ENCODE measurements at regions not wholly inside any gene's neighbourhood (a gene's known extent, or its start where the extent isn't known, plus 50 kb on each side); places are given as distances from the start of the nearest gene placed in this dataset.

DNA sequence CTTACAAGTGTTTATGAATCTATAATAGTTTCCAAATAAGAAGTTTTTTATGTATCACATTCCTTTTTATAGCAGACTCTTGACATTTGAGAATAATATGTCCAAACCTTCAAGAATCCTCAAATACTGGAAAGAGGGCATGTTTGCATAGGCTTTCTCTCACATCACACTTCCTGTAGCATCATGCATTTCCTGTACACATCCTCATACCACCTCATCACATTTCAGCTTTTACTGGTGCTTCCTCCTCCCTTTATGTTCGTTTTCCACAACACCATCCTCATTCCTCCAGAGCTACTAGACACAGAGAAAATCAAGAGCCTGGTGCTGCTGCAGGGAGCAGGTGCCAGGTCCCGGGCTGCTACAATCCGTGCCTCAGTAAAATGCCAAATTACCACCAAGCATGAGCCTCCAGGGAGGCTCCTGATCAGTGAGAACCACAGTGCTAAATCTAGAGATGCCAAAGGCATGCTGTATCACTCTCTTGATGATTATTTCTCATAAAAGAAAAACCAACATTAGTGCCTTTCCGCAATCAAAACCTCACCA, 137.7 kb upstream of the CYP1B1 start:
- intact Hi-C loops (cut with micrococcal nuclease), result no loop called here
- no peak for DNase-seq
- ATAC-seq, result no peak

DNA sequence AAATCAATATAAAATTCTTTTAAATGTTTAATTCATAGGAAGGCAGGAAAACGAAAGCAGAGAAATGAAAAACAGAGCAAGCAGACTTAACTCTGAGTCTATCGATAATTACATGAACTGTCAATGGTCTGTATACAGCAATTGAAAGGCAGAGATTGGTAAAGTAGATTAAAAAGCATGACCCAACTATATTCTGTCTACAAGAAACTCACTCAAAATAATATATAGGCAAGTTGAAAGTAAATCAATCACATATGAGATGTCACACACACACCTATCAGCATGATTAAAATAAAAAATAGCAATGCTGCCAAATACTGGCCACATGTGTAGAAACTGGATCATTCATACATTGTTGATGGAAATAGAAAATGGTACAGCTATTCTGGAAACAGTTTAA, 136.4 kb upstream of the CYP1B1 start:
- ATAC-seq (no peak), DNase-seq (no peak)
- intact Hi-C loops (cut with micrococcal nuclease), result no loop called here

DNA sequence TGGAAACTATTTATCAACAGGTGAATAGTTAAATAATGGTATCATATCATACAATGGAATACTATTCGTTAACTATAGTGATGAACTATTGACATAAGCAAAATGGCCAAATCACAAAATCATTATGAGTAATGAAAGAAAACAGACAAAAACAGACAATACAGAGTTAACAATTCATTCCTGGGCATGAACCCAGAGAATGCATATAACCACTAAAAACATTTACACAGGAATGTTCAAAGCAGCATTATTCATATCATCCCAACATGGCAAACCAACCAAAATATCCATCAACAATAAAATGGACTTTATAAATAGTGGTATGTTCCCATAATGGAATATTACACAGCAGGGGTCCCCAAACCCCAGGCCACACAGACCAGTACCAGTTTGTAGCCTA, 131.2 kb upstream of the CYP1B1 start:
- no peak for DNase-seq
- ATAC-seq, result no peak
- intact Hi-C loops (cut with micrococcal nuclease), result no loop called here

DNA sequence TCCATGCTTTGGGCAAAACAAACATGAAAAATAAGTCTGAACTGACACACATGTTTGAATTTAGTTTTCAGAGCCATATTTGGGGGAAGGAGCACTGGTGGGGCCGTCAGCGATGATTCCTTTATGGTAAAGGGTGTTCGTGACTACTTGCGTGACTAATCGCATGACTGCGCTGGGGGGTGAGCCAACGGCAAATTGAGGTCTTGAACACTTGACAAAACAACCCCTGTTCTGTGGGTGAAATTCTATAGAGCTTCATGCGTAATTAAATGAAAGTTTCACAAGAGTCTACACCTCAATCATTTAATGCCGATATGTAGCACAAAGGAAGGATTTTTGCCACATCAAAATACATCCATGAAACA, 127.5 kb upstream of the CYP1B1 start:
- intact Hi-C loops (cut with micrococcal nuclease), result no loop called here
- ATAC-seq (no peak), DNase-seq (no peak)

DNA sequence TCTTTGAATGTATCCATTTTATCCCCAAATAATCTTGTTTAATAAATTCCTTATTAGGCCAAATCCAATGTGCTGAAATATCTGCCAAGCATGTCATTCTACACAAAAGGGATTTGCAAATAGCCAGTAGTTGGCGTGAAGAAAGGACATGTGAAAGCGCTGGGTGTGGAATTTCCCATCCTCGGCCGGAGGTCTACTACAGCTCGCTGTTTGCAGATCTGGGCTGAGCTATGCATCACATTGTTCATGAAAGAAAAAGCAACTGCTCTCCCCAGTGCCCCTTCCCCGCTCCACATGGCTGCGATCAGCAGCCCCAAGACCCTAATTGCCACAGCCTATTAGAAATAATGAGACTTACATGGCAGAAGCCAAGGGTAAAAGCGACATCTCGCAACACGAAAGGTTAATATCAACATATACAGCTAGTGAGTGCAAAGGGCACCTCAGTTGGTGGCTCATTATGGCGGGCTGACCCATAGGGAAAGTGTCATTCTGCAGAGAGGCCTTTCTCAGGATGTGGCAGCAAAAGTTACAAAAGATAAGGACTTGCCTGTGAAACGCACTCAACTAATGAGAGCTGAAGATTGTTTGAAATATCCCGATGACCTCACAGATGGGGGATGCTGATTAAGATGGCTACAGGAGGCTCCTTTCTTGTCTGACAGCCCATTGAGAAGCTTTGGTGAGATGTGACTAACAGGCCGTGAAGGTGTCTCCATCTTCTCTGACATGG, 126.9 kb upstream of the CYP1B1 start:
- no peak for DNase-seq
- intact Hi-C loops (cut with micrococcal nuclease), result no loop called here
- no peak for ATAC-seq

DNA sequence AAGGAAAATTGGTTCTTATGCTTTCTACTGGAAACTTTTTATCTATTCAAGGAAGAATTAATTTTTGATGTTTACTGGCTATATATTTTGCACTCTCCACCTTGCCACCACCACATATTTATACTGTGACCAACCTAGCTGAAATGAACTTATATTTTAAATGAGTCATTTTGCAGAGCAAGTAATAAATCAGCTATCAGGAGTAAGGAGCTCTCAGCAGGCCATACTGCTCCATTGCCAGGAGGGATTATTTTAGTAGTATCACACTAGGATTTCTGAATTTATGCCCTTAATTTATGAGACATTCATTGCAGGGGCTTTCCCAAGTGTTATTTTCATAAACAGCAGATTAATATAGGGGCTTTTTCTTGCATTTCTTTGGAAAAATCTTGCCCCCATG, 125.8 kb upstream of the CYP1B1 start:
- DNase-seq (no peak), ATAC-seq (no peak)
- intact Hi-C loops (cut with micrococcal nuclease), result no loop called here

DNA sequence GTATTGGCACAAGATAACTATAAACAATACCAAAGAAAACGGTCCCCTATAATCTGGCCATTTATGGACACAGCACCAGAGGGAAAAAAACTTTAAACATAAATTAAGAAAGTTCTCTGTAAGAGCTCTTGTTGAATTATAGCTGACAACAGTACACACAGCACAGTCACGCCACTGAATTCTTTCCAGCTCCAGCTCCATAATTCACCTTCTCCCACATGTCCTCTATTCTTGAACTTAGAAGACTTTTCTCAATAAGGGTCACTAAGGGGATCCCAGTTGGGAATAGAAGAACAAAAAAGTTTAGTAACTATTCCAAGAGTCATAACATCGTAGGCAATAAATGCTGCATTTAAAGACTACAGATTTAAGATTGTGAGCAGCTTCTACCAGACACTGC, 124.6 kb upstream of the CYP1B1 start:
- intact Hi-C loops (cut with micrococcal nuclease), result no loop called here
- DNase-seq (no peak), ATAC-seq (no peak)

DNA sequence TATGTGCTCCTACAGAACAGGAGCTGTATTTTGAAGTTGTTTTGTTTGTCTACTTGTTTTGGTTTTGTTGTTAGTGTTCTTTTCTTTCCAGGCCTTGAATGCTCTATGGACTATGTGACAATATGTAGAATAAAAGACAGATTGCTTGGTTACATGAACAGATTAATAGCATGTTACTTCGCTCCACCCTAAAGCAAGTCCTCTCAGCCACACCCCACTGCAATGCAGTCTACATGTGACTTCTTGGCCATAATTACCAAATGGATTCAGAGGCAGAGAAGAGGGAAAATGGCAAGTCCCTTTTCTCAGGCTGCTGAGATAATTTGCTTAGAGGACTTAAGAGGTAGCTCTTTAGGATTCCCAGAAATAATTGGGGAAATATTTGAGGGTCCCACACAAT, 123.2 kb upstream of the CYP1B1 start:
- DNase-seq, result no peak
- ATAC-seq, result no peak
- intact Hi-C loops (cut with micrococcal nuclease), result no loop called here

DNA sequence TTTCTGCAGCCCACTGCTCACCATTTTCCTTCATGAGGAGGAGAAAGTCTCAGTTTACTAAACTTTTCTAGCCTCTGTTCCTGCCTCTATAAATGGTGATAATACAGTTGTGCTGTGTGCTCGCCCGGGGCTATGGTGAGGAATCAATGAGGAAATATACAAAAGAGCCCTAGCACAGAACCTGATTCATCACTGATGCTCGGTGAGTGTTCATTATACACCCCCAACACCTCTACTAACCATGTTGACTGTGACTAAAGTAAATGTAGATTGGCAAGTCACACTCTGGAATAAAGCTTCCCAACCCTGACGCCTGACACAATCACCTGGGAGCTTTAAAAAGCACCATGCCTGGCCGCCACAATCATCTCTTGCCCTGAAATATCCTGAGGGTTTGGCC, 118.8 kb upstream of the CYP1B1 start:
- no peak for DNase-seq
- intact Hi-C loops (cut with micrococcal nuclease), result no loop called here
- ATAC-seq, result no peak

DNA sequence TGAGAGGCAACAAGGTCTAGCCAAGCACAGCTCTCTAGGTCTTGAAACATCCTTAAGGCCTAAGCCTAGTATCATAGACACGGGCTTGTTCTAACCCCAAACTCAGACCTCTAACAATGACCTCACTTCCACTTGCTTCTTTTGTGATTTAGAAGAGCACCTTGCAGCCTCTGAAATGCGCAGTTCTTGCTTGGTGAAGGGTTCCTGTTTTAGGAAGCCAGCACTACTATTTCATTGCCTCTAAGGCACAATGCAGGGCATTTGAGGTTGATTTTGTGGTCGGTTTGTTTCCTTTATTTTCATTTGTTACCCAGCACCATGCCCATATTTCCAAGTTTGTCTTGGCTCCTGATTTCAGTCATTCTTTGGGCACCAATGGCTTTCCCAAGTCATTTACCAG, 117.0 kb upstream of the CYP1B1 start:
- ATAC-seq, result no peak
- intact Hi-C loops (cut with micrococcal nuclease), result no loop called here
- DNase-seq, result no peak

DNA sequence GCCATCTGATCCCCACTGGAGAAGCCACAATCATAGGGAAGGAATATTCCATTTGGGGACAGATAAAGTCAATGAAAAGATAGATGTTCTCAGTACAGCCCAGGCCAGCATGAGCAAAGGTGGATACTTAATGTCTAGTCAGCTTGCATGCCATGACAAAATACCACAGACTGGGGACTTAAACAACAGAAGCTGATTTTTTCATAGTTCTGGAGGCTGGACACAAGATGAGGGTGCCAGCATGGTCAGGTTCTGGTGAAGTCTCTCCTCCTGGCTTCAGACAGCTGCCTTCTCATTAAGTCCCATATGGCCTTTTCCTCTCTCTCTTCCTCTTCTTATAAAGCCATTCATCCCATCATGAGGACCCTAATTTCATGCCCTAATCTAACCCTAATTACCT, 116.1 kb upstream of the CYP1B1 start:
- ATAC-seq (no peak), DNase-seq (no peak)
- intact Hi-C loops (cut with micrococcal nuclease), result no loop called here

DNA sequence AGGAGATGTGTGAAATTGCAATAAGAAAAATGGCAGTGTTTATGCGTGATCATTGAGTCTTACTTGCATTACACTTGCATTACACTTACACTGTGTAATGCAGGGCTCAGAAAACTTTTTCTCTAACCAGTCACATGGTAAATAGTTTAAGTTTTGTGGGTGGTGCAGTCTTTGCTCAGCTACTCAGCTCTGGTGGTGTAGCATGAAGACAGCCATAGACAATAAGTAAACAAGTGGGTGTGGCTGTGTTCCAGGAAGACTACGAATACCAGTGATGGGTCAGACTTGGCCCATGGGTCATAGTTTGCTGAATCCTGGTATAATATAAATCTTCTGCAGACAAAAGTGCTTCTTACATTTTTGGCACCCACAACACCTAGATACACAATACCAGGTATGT, 115.6 kb upstream of the CYP1B1 start:
- DNase-seq (no peak), ATAC-seq (no peak)
- intact Hi-C loops (cut with micrococcal nuclease), result no loop called here

DNA sequence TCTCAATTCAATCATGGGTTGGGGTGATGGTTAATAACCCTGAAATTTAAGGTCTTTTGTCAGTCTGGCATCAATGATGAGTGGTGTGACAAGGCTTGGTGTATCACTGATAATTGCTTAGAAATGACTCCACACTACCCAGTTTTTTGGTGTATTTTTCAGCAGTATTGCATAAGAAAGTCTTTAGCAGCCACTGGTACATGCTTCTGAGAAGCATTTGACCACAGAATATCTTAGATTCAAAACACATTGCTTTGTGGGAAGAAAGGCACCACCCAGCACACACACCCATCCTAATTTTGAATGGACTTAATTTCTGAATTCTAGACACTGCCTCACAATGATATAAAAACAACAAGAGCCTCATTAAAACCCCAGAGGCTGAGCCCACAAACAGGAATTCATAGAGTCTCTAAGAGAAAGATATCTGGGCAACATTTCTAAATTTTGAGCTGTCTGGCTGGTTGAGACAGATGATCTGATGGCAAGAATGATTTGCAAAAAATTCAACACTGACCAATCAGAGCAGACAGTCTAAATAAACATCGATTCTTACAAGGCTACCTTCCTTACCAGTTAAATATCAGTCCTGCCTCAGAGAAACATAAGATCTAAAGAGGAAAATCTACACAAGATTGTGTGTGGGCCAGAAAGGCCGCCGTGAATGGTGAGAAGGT, 114.7 kb upstream of the CYP1B1 start:
- peak; percentile 54 for ATAC-seq
- no peak for DNase-seq
- intact Hi-C loops (cut with micrococcal nuclease), result no loop called here

DNA sequence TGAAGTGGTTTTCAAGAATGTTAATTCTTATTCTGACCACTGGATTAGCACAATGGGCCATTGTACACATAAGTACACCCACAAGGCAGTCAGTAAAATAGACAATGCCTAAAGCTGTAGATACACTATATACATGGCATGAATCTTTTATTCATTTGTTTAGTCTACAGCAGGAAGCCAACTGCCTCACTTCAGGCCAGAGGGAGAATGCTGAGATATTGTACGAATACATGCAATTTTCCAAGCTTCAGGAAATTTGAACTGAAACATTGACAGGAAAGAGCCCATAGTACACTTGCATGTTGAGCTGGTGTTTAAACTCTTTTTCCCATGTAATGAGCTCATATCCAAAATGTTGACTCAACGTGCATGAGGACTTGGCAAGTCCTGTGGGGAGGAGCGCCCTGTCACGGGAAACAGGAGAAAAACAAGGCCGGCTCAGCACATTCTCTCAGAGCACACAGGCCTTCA, 111.6 kb upstream of the CYP1B1 start:
- ATAC-seq (peak; percentile 94), DNase-seq (peak; percentile 73)
- intact Hi-C loops (cut with micrococcal nuclease), result no loop called here

DNA sequence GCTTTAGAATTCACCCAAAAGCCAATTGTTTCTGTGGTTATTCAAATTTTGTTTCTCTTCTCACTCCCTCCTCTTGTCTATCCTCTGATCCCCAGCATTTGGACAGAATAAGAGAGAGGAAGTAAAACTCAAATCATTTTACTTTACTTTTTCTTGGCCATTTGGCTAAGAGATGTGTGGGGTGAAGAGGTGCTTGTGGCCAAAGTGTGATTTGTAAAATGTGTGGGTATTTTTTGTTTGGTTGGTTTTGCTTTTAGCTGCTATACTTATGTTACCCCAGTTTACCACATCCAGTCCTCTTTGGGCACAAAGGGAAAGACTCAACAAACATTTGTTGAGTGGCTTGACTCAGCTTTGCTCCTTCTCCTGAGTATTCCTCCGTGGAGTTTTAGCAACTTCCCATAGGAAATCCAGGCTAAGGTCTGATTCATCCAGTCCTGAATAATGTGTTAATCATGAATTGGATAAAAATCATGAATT, 109.1 kb upstream of the CYP1B1 start:
- peak; percentile 39 for ATAC-seq

DNA sequence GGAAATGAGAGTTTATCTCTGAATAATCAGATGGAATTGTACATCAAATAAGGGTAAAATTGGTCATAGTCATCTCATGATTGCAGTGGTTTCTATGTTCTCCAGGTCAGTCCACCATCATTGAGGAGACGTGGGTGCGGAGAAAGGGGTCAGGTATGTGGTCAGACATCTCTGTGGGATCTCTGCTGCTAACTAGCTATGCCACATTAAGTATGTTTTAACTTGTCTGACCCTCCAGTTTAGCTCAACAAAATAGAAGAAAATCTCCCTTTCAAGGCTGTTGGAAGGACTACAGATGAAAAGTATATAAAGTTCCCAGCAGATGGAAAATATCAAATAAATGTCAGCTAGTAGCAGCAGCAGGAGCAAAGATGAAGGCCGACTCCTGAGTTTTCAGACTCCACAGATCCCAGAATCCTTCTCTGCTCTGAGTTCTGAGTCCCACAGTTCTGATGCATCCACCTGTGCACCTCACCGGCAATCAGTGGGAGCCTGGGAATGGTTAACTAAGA, 106.6 kb upstream of the CYP1B1 start:
- DNase-seq (no peak), ATAC-seq (no peak)
- intact Hi-C loops (cut with micrococcal nuclease), result no loop called here

More for the DNA sequence above, 109.1 kb upstream of the CYP1B1 start:
- intact Hi-C loops (cut with micrococcal nuclease), result no loop called here
- DNase-seq, result no peak

DNA sequence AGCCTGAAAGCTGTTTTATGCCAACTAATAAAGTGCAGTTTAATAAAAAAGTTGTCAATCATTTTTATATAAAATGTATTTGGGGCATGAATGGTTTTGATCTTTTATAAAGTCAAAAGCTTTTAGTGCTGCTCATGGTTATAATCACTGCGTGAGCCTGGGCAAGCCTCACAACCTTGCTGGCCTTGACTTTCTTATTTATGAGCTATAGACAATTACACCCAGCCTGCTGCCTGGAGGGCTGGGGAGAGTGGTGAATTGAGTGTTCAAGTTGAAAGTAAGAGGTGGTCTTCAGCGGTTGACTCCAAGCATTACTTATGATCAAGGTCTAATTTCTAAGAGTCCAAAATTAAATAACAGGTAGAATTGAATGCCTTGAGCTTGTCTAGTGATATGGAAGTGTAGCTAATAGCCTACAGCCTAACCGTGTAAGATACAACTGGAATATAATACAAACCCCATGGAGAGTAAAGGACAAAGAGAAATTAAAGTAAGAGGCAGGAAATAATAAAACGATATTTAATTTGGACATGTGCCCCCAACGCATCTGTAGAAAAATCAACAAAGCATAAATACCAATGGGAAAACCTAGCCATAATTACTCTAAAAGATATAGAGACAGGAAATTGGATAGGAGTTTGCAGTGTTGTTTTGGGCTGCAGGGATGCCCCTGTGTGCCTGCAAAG, 106.0 kb upstream of the CYP1B1 start:
- no peak for ATAC-seq
- intact Hi-C loops (cut with micrococcal nuclease), result no loop called here

DNA sequence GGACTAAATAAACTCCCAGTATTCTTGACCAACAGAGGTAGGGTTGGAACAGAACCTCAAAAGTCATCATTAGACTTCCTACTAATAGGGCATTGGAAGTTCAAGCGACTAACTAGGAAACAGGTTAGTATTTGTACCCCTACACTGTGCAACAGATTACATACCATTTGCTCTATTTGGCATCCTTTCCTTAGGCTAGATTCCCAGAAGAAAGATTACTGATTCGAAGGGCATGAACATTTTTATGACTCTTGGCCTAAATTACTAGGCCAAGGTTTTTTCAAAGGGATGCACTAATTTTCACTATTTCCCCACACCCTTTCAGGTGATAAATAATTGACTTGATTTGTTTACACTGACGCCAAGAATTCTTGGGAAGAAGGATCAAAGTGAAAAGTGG, 104.8 kb upstream of the CYP1B1 start:
- ATAC-seq (no peak), DNase-seq (no peak)
- intact Hi-C loops (cut with micrococcal nuclease), result no loop called here

More for the DNA sequence above, 106.0 kb upstream of the CYP1B1 start:
- no peak for DNase-seq

DNA sequence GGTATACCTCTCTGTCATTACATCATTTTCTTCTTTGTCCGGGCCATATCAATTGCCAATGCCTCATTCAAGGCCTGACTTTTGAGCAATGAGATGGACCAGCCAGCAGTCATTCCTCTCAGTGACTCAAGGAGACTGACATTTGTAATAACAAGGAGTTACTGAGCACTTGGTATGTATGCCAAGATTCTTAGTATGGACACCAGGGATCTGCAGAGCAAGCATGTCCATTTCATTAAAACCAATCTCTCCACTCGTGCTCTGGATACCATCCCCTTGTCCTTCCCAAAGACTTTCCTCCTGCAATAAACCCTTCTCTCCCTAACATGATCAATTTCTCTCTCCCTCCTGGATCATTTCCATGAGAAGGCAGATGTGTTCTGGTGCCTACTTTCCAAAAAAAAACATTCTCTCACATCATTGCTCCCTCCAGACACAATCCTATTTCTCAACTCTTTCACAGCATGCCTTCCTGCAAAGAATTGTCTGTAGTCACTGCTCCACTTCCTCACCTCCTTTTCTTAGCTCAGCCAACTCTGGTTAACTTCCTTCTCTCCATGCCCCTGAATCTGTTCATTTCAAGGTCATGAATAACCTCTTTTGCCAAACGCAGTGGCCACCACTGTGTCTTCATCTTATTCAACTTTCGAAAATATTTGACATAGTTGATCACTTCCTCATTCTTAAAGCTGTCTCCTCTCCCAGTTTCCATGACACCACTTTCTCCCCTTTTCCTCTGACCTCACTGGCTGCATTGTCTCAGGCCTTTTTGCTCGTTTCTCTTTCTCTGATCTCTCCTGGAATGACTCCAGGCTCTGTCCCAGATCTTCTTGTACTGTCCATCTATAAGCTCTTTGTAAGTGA, 102.8 kb upstream of the CYP1B1 start:
- no peak for DNase-seq
- intact Hi-C loops (cut with micrococcal nuclease), result no loop called here
- ATAC-seq, result peak; percentile 53
